H9 (cell line): ENCODE measurements at regions not wholly inside any gene's neighbourhood (a gene's known extent, or its start where the extent isn't known, plus 50 kb on each side); places are given as distances from the start of the nearest gene placed in this dataset.

Source experiments
- DNase-seq: peaks from one replicate; pipeline ENCODE4 v3.0.0-alpha.2; 2017
- H2AFZ ChIP-seq: one replicate; pipeline ENCODE4 v1.6.1; 2013; ENCODE audit warnings: mild to moderate bottlenecking, low read length, control low read depth, moderate library complexity
- H2AK5ac ChIP-seq: 2 replicates; pipeline ENCODE4 v1.6.1; 2013; ENCODE audit warnings: low read length, control low read depth, mixed read lengths; ENCODE audit not compliant: insufficient read length
- H2BK120ac ChIP-seq: one replicate; pipeline ENCODE4 v1.6.1; 2013; ENCODE audit warnings: low read depth, mild to moderate bottlenecking, low read length, control low read depth, inconsistent platforms; ENCODE audit not compliant: poor library complexity, severe bottlenecking
- H2BK12ac ChIP-seq: 2 replicates; pipeline ENCODE4 v1.6.1; 2013; ENCODE audit warnings: low read length, control low read depth, mixed read lengths, low read depth; ENCODE audit not compliant: insufficient read length
- H2BK15ac ChIP-seq: 2 replicates; pipeline ENCODE4 v1.6.1; 2013; ENCODE audit warnings: low read depth, low read length, control low read depth
- H2BK20ac ChIP-seq: one replicate; pipeline ENCODE4 v1.6.1; 2013; ENCODE audit warnings: low read depth, mild to moderate bottlenecking, low read length, control low read depth, inconsistent platforms; ENCODE audit not compliant: poor library complexity, severe bottlenecking
- H2BK5ac ChIP-seq: 2 replicates; pipeline ENCODE4 v1.6.1; 2013; ENCODE audit warnings: low read length, control low read depth, mixed read lengths; ENCODE audit not compliant: insufficient read length
- H3K14ac ChIP-seq: 2 replicates; pipeline ENCODE4 v1.6.1; 2013; ENCODE audit warnings: low read length, control low read depth; ENCODE audit not compliant: insufficient read depth
- H3K18ac ChIP-seq: 2 replicates; pipeline ENCODE4 v1.6.1; 2013; ENCODE audit warnings: low read depth, mild to moderate bottlenecking, mixed read lengths, low read length, control low read depth; ENCODE audit not compliant: insufficient read length
- H3K23ac ChIP-seq: 2 replicates; pipeline ENCODE4 v1.6.1; 2013; ENCODE audit warnings: low read length, control low read depth, mixed read lengths, low read depth; ENCODE audit not compliant: insufficient read length
- H3K23me2 ChIP-seq: 2 replicates; pipeline ENCODE4 v1.6.1; 2013; ENCODE audit warnings: low read depth, mild to moderate bottlenecking, mixed read lengths, low read length, control low read depth; ENCODE audit not compliant: insufficient read length, poor library complexity, severe bottlenecking
- H3K27ac ChIP-seq: 2 replicates; pipeline ENCODE4 v1.5.1; 2013; ENCODE audit warnings: low read length, control low read depth, mixed read lengths, low read depth; ENCODE audit not compliant: insufficient read length
- H3K27me3 ChIP-seq: 2 replicates; pipeline ENCODE4 v1.6.1; 2013; ENCODE audit warnings: low read length, control low read depth, inconsistent platforms; ENCODE audit not compliant: insufficient read depth
- H3K4ac ChIP-seq: 2 replicates; pipeline ENCODE4 v1.6.1; 2013; ENCODE audit warnings: low read depth, mild to moderate bottlenecking, control low read depth, inconsistent platforms, low read length, moderate library complexity
- H3K4me1 ChIP-seq: 2 replicates; pipeline ENCODE4 v1.6.1; 2013; ENCODE audit warnings: low read length, control low read depth, inconsistent platforms; ENCODE audit not compliant: insufficient read depth
- H3K4me2 ChIP-seq: 2 replicates; pipeline ENCODE4 v1.6.1; 2013; ENCODE audit warnings: low read length, control low read depth, mixed read lengths; ENCODE audit not compliant: insufficient read length, insufficient read depth
- H3K56ac ChIP-seq: 2 replicates; pipeline ENCODE4 v1.6.1; 2013; ENCODE audit warnings: low read depth, mild to moderate bottlenecking, mixed read lengths, low read length, control low read depth; ENCODE audit not compliant: insufficient read length
- H3K79me1 ChIP-seq: 2 replicates; pipeline ENCODE4 v1.6.1; 2013; ENCODE audit warnings: low read depth, mild to moderate bottlenecking, moderate library complexity, low read length, control low read depth, inconsistent platforms; ENCODE audit not compliant: insufficient read depth, poor library complexity, severe bottlenecking
- H3K79me2 ChIP-seq: 2 replicates; pipeline ENCODE4 v1.6.1; 2013; ENCODE audit warnings: low read length, control low read depth, inconsistent platforms; ENCODE audit not compliant: insufficient read depth
- H3K9ac ChIP-seq: 2 replicates; pipeline ENCODE4 v1.6.1; 2013; ENCODE audit warnings: low read length, control low read depth, mixed read lengths; ENCODE audit not compliant: insufficient read length; ENCODE audit errors: extremely low read depth
- H3K9me3 ChIP-seq: one replicate; pipeline ENCODE4 v1.6.1; 2013; ENCODE audit warnings: low read depth, low read length, inconsistent platforms; ENCODE audit not compliant: control insufficient read depth
- H3T11ph ChIP-seq: one replicate; pipeline ENCODE4 v1.6.1; 2013; ENCODE audit warnings: mild to moderate bottlenecking, low read length, control low read depth, inconsistent platforms
- H4K20me1 ChIP-seq: one replicate; pipeline ENCODE4 v1.6.1; 2013; ENCODE audit not compliant: control insufficient read depth, insufficient read length, insufficient read depth
- H4K5ac ChIP-seq: 2 replicates; pipeline ENCODE4 v1.6.1; 2013; ENCODE audit warnings: low read depth, mild to moderate bottlenecking, mixed read lengths, low read length, control low read depth; ENCODE audit not compliant: insufficient read length
- H4K8ac ChIP-seq: replicated peaks from 2 replicates; pipeline ENCODE4 v1.6.1; 2013; ENCODE audit warnings: low read length, control low read depth, mixed read lengths, low read depth; ENCODE audit not compliant: insufficient read length
- H4K91ac ChIP-seq: 2 replicates; pipeline ENCODE4 v1.6.1; 2013; ENCODE audit warnings: low read depth, mild to moderate bottlenecking, moderate library complexity, mixed read lengths, low read length, control low read depth; ENCODE audit not compliant: insufficient read length
- H3K27ac Mint-ChIP-seq, 3 experiments: 2 replicates in 2 of 3; 3 replicates in 1 of 3; pipeline ENCODE4 v1.8.0; 2020 to 2021; ENCODE audit warnings: mixed read lengths in 3 of 3, mild to moderate bottlenecking in 1 of 3, moderate library complexity in 1 of 3
- H3K27me3 Mint-ChIP-seq: 2 replicates; pipeline ENCODE4 v1.8.0; 2021; ENCODE audit warnings: low read depth, mild to moderate bottlenecking, moderate library complexity, mixed read lengths
- H3K36me3 Mint-ChIP-seq, 3 experiments: 2 replicates in 2 of 3; 3 replicates in 1 of 3; pipeline ENCODE4 v1.8.0; 2020 to 2021; ENCODE audit warnings: low read depth in 3 of 3, mixed read lengths in 3 of 3; ENCODE audit not compliant: insufficient read depth in 1 of 3
- H3K4me1 Mint-ChIP-seq, 2 experiments: 2 replicates each; pipeline ENCODE4 v1.8.0; 2020; ENCODE audit warnings: mixed read lengths in 2 of 2
- H3K4me3 Mint-ChIP-seq, 2 experiments: 2 replicates in 1 of 2; 3 replicates in 1 of 2; pipeline ENCODE4 v1.8.0; 2020 to 2021; ENCODE audit warnings: mild to moderate bottlenecking in 2 of 2, mixed read lengths in 2 of 2, moderate library complexity in 1 of 2
- H3K9me3 Mint-ChIP-seq, 2 experiments: 2 replicates in 1 of 2; 3 replicates in 1 of 2; pipeline ENCODE4 v1.8.0; 2020; ENCODE audit warnings: mild to moderate bottlenecking in 2 of 2, mixed read lengths in 2 of 2, moderate library complexity in 1 of 2
- WGBS: extraction: QIAGEN DNeasy Blood & Tissue Kit; methylation state at CpG from one replicate; pipeline ENCODE4 v1.1.7; 2013; ENCODE audit warnings: missing lambda C conversion rate, low lambda C conversion rate, mixed read lengths; ENCODE audit not compliant: insufficient read length; ENCODE audit errors: extremely low coverage; 5-methylcytosine and 5-hydroxymethylcytosine counted together
- TF ChIP-seq, protein P1 (sequence below): fragments of 200-600 bp; sonication (generic); conservative IDR thresholded peaks from 3 replicates; pipeline ENCODE4 v1.8.0; 2021; ENCODE audit warnings: antibody characterized with exemption, mild to moderate bottlenecking

DNA sequence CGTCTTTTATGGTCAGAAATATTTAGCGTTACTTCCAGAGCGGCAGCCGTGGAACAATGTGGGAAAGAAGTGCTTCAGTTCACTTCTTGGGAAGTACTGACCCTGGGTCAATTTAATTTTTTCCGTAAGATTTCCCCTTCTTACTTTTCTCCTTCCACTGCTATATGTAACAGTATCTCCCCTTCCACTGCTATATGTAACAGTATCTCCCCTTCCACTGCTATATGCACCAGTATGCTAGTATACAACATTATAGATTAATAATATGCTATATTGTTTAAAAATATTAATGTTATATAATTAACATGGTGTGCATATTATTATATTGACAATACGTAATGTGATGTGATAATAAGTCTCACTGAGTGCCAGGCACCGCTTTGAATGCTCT, 69.7 kb upstream of the ERG start:
- H3K9ac ChIP-seq: no peak overlapping the region
- no peaks in the 10 kb centered on the region; a peak in 1 of 5 replicates for H3K9me3 Mint-ChIP-seq

More for the DNA sequence above, 69.7 kb upstream of the ERG start:
- H2AFZ ChIP-seq: no peak overlapping the region
- H3T11ph ChIP-seq: no peak overlapping the region
- H3K4me1 ChIP-seq: no peaks in the 10 kb centered on the region
- H4K8ac ChIP-seq: no peak overlapping the region
- H3K18ac ChIP-seq: no peak overlapping the region
- Mint-ChIP-seq H3K4me1 (peaks cover 9 to 11% of the 10 kb centered on the region in 2 experiments), H3K27me3 (peaks cover 13% of the 10 kb centered on the region), H3K36me3 (no peaks in the 10 kb centered on the region), H3K4me3 (no peak overlapping the region; a peak in 1 of 5 replicates), H3K27ac (0 out of 7 replicates have a peak overlapping the region, but pooled peaks of 1 of the 3 experiments have one; percentile 62)
- H3K14ac ChIP-seq: no peak overlapping the region
- H3K23me2 ChIP-seq: no peaks in the 10 kb centered on the region
- no peak overlapping the region for H3K4me2 ChIP-seq
- no peaks in the 10 kb centered on the region for H4K20me1 ChIP-seq
- no peak overlapping the region for H3K27ac ChIP-seq
- WGBS: no CpG with 5 or more reads among the region's 7 CpGs
- no peaks in the 10 kb centered on the region for H3K27me3 ChIP-seq
- no peak overlapping the region for H4K5ac ChIP-seq
- no peak overlapping the region for H4K91ac ChIP-seq
- H2AK5ac ChIP-seq: no peak overlapping the region
- no peaks in the 10 kb centered on the region for H3K9me3 ChIP-seq
- H3K56ac ChIP-seq: no peak overlapping the region
- H2BK5ac ChIP-seq: no peak overlapping the region
- no peak overlapping the region for H2BK15ac ChIP-seq
- H3K23ac ChIP-seq: no peak overlapping the region
- no peaks in the 10 kb centered on the region for H3K79me2 ChIP-seq
- TF ChIP-seq, protein P1, sequence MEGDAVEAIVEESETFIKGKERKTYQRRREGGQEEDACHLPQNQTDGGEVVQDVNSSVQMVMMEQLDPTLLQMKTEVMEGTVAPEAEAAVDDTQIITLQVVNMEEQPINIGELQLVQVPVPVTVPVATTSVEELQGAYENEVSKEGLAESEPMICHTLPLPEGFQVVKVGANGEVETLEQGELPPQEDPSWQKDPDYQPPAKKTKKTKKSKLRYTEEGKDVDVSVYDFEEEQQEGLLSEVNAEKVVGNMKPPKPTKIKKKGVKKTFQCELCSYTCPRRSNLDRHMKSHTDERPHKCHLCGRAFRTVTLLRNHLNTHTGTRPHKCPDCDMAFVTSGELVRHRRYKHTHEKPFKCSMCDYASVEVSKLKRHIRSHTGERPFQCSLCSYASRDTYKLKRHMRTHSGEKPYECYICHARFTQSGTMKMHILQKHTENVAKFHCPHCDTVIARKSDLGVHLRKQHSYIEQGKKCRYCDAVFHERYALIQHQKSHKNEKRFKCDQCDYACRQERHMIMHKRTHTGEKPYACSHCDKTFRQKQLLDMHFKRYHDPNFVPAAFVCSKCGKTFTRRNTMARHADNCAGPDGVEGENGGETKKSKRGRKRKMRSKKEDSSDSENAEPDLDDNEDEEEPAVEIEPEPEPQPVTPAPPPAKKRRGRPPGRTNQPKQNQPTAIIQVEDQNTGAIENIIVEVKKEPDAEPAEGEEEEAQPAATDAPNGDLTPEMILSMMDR: no peak
- H3K4ac ChIP-seq: no peak overlapping the region
- no peak overlapping the region for H2BK12ac ChIP-seq
- H2BK20ac ChIP-seq: no peak overlapping the region
- no peak for DNase-seq
- H2BK120ac ChIP-seq: no peak overlapping the region
- no peaks in the 10 kb centered on the region for H3K79me1 ChIP-seq
